Sigmoid colon (tissue), 6 donors: ENCODE measurements at regions not wholly inside any gene's neighbourhood (a gene's known extent, or its start where the extent isn't known, plus 50 kb on each side); places are given as distances from the start of the nearest gene placed in this dataset.

Experiments
- DNase-seq: peaks from one replicate; pipeline ENCODE4 v3.0.0-alpha.2; 2019
- H3K27ac ChIP-seq, 4 donors: fragments of 200-600 bp; sonication (generic); one replicate each; pipeline ENCODE4 v1.5.1; 2016 to 2019; ENCODE audit warnings: mild to moderate bottlenecking in 1 of 4
- H3K27me3 ChIP-seq, 3 donors: fragments of 200-600 bp; sonication (generic); one replicate each; pipeline ENCODE4 v1.5.1; 2019; ENCODE audit warnings: mild to moderate bottlenecking in 1 of 3
- H3K36me3 ChIP-seq, 4 donors: fragments of 200-600 bp; sonication (generic); one replicate each; pipeline ENCODE4 v1.5.1; 2016 to 2019
- H3K4me1 ChIP-seq, 4 donors: fragments of 200-600 bp; sonication (generic); one replicate each; pipeline ENCODE4 v1.5.1; 2017 to 2019
- H3K4me3 ChIP-seq, 4 donors: fragments of 200-600 bp; sonication (generic); one replicate each; pipeline ENCODE4 v1.5.1; 2017 to 2019; ENCODE audit warnings: mild to moderate bottlenecking in 2 of 4, moderate library complexity in 1 of 4
- H3K9me3 ChIP-seq, 4 donors: fragments of 200-600 bp in 3 of 4; sonication (generic) in 3 of 4; one replicate each; pipeline versions ENCODE4 v1.5.1 to v1.6.1; 2013 to 2019
- EP300 ChIP-seq, 4 donors: sonication (generic); formaldehyde crosslinking; IDR thresholded peaks; one replicate each; pipeline ENCODE4 v1.6.1; 2017; ENCODE audit warnings: antibody characterized with exemption in 4 of 4
- POLR2A ChIP-seq, 2 donors: fragments of 450-650 bp; IDR thresholded peaks; one replicate each; pipeline ENCODE4 v1.6.1; 2016; ENCODE audit warnings: antibody characterized with exemption in 2 of 2, mild to moderate bottlenecking in 2 of 2, moderate library complexity in 2 of 2
- POLR2AphosphoS5 ChIP-seq, 4 donors: sonication (generic); formaldehyde crosslinking; IDR thresholded peaks; one replicate each; pipeline ENCODE4 v1.6.1; 2017; ENCODE audit warnings: antibody characterized with exemption in 4 of 4
- WGBS, 2 donors: extraction: QIAGEN DNeasy Blood & Tissue Kit; methylation state at CpG; one replicate each; pipeline ENCODE4 v1.1.7; 2013; 5-methylcytosine and 5-hydroxymethylcytosine counted together
- intact Hi-C: fragments of 100-400 bp; cut with DNase I; formaldehyde crosslinking; loops from one replicate; pipeline ENCODE4 v1.15.1; 2023
- TF ChIP-seq, protein P1 (sequence below), 4 experiments: fragments of 450-650 bp in 3 of 4; fragments of 200-600 bp in 1 of 4; IDR thresholded peaks; one replicate each; pipeline ENCODE4 v1.5.1; 2016 to 2019; ENCODE audit warnings: antibody characterized with exemption in 4 of 4, mild to moderate bottlenecking in 3 of 4, moderate library complexity in 2 of 4
- donor health status: healthy with polysubstance abuse.
- donor health status: healthy.

DNA sequence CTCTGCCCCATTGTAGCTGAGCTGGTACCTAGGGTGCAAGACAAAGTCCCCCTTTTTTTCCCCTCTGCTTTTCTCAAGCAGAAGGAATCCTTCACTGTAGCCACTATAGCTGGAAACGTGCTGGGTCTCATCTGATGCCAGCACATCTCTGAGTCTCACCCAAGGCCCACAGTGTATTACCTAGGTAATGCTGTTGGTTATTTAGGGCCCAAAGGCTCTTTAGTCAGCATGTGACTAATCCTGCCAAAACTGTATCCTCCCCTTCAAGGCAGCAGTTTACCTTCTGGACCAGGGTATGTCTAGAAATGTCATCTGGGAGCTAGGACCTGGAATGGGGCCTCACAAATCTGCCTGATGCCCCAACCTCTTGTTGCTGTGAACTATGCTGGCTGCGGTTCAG lies 423.4 kb downstream of the NUF2 start:
- H3K4me1 ChIP-seq, result no peaks in the 10 kb centered on the region
- no peak overlapping the region for H3K27ac ChIP-seq
- no peak for DNase-seq
- H3K27me3 ChIP-seq, result no peaks in the 10 kb centered on the region
- no peak overlapping the region for H3K4me3 ChIP-seq
- peaks cover 0 to 6% (median 0%) of the 10 kb centered on the region in 4 donors for H3K9me3 ChIP-seq
- no peaks in the 10 kb centered on the region for H3K36me3 ChIP-seq
- WGBS, 2 donors, result 60 to 73% methylated on average over 2 of the region's 2 CpGs
- TF ChIP-seq POLR2AphosphoS5 (IDR thresholded peaks at IDR 0.05), result no peak
- intact Hi-C loops, result no loop called here

DNA sequence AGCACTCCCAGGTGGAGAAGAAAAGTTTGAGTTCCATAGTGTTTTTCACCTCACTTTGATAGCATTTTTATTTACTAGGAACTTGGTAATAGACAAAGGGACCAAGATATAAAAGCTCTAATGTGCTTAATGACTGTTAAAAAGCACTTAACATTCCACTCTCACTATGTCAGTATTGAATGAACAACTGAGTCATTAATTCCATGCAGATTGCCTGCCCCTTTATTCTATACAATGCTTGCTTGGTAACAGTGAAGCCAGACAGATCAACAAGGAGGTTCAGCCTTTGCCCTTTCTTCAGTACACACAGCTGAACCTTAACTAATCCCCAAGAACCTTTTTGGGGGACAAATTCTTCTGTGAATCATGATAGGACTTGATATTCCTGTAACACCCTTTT lies 425.5 kb downstream of the NUF2 start:
- no peak for DNase-seq
- intact Hi-C loops, result no loop called here

DNA sequence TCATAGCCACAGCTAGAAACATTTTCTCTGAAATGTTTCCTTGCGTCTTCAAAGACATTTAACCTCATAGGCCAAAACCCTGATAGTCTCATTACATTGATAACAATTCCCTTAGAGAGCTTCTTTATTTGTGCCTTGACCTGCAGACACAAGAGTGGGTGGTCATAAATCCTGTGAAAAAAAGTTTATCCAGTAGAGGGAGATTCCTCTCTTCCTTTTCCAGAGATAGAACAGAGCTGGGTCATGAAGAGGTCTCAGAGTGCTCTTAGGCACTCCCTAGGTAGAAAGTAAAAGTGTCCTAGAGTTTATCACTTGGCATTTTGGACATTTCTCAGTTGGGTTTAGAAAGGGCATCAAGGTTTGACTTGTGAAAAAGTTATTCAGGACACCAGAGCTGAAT lies 426.1 kb downstream of the NUF2 start:
- TF ChIP-seq POLR2AphosphoS5 (IDR thresholded peaks at IDR 0.05), result no peak
- no peak for TF ChIP-seq EP300 (IDR thresholded peaks at IDR 0.05)
- TF ChIP-seq, protein P1, sequence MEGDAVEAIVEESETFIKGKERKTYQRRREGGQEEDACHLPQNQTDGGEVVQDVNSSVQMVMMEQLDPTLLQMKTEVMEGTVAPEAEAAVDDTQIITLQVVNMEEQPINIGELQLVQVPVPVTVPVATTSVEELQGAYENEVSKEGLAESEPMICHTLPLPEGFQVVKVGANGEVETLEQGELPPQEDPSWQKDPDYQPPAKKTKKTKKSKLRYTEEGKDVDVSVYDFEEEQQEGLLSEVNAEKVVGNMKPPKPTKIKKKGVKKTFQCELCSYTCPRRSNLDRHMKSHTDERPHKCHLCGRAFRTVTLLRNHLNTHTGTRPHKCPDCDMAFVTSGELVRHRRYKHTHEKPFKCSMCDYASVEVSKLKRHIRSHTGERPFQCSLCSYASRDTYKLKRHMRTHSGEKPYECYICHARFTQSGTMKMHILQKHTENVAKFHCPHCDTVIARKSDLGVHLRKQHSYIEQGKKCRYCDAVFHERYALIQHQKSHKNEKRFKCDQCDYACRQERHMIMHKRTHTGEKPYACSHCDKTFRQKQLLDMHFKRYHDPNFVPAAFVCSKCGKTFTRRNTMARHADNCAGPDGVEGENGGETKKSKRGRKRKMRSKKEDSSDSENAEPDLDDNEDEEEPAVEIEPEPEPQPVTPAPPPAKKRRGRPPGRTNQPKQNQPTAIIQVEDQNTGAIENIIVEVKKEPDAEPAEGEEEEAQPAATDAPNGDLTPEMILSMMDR (IDR thresholded peaks at IDR 0.05), result no peak
- no peak for TF ChIP-seq POLR2A (IDR thresholded peaks at IDR 0.05)
- intact Hi-C loops, result no loop called here
- H3K27ac ChIP-seq, result no peak overlapping the region
- H3K4me1 ChIP-seq, result no peaks in the 10 kb centered on the region
- H3K36me3 ChIP-seq, result no peaks in the 10 kb centered on the region
- WGBS, 2 donors, result 40 to 91% methylated on average over 1 of the region's 1 CpG
- H3K27me3 ChIP-seq, result no peaks in the 10 kb centered on the region
- no peak overlapping the region for H3K4me3 ChIP-seq
- H3K9me3 ChIP-seq, result peaks cover 0 to 6% (median 0%) of the 10 kb centered on the region in 4 donors
- DNase-seq, result no peak

More for the DNA sequence above, 425.5 kb downstream of the NUF2 start:
- Histone ChIP-seq H3K27ac (no peak overlapping the region), H3K4me1 (no peaks in the 10 kb centered on the region), H3K9me3 (peaks cover 0 to 6% (median 0%) of the 10 kb centered on the region in 4 donors), H3K4me3 (no peak overlapping the region), H3K36me3 (no peaks in the 10 kb centered on the region), H3K27me3 (no peaks in the 10 kb centered on the region)
- no peak for TF ChIP-seq POLR2A (IDR thresholded peaks at IDR 0.05)
- no peak for TF ChIP-seq EP300 (IDR thresholded peaks at IDR 0.05)
- no peak for TF ChIP-seq POLR2AphosphoS5 (IDR thresholded peaks at IDR 0.05)
- TF ChIP-seq, protein P1 (IDR thresholded peaks at IDR 0.05), result no peak

DNA sequence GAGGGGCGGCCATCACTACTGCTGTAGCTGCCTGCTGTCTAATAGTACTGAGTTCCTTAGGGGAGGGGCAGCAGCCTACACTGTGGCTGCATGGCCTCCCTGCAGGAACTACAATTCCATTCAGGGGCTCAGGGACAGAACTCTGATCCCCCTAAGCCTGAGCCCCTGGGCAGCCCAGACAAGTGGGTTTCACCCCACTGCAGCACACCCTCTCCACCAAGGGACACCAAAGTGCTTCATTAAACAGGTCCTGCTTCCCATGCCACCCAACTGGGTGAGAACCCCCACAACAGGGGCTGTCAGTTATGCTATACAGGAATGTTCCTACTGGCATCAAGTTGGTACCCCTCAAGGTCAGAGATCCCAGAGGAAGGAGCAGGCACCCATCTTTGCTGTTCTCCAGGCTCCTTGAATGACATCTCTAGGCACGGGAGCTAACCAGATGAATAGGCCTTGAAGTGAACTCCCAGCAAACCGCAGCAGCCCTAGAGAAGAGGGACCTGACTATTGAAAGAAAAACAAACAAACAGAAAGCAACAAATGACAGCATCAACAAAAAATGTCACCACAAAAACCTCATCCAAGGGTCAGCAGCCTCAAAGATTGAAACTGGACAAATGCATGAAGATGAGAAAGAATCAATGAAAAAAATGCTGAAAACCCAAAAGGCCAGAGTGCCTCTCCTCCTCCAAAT lies 437.4 kb downstream of the NUF2 start:
- H3K4me3 ChIP-seq, result no peak overlapping the region
- no peaks in the 10 kb centered on the region for H3K36me3 ChIP-seq
- no peak overlapping the region for H3K27ac ChIP-seq
- no peaks in the 10 kb centered on the region for H3K4me1 ChIP-seq
- no peak for DNase-seq
- H3K27me3 ChIP-seq, result no peaks in the 10 kb centered on the region
- H3K9me3 ChIP-seq, result no peaks in the 10 kb centered on the region
- TF ChIP-seq EP300 (IDR thresholded peaks at IDR 0.05), result no peak
- TF ChIP-seq POLR2AphosphoS5 (IDR thresholded peaks at IDR 0.05), result no peak
- no peak for TF ChIP-seq POLR2A (IDR thresholded peaks at IDR 0.05)
- TF ChIP-seq, protein P1 (IDR thresholded peaks at IDR 0.05), result no peak
- WGBS, 2 donors, result 81 to 92% methylated on average over 3 of the region's 3 CpGs
- intact Hi-C loops, result no loop called here

DNA sequence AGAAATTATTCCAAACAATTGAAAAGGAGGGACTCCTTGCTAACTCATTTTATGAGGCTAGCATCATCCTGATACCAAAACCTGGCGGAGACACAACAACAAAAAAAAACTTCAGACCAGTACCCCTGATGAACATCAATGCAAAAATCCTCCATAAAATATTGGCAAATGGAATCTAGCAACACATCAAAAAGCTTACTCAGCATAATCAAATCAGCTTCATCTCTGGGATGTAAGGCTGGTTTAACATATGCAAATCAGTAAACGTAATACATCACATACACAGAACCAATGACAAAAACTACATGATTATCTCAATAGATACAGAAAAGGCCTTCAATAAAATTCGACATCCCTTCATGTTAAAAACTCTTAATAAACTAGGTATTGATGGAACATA lies 440.1 kb downstream of the NUF2 start:
- DNase-seq, result no peak
- Histone ChIP-seq H3K27ac (no peak overlapping the region), H3K4me1 (no peaks in the 10 kb centered on the region), H3K36me3 (no peaks in the 10 kb centered on the region), H3K9me3 (no peaks in the 10 kb centered on the region), H3K4me3 (no peak overlapping the region), H3K27me3 (no peaks in the 10 kb centered on the region)
- intact Hi-C loops, result no loop called here
- WGBS, 2 donors, result 58 to 85% methylated on average over 3 of the region's 3 CpGs
- no peak for TF ChIP-seq POLR2AphosphoS5 (IDR thresholded peaks at IDR 0.05)
- TF ChIP-seq, protein P1 (IDR thresholded peaks at IDR 0.05), result no peak
- TF ChIP-seq POLR2A (IDR thresholded peaks at IDR 0.05), result no peak
- TF ChIP-seq EP300 (IDR thresholded peaks at IDR 0.05), result no peak
